ENCODE measurements at regions not wholly inside any gene's neighbourhood (a gene's known extent, or its start where the extent isn't known, plus 50 kb on each side); places are given as distances from the start of the nearest gene placed in this dataset.

- TF ChIP-seq E2F5 (CRISPR knock-in tag; IDR thresholded peaks at IDR 0.05) (no peak), HMGA2 (CRISPR knock-in tag; IDR thresholded peaks at IDR 0.05) (no peak), ARID4B (CRISPR knock-in tag; IDR thresholded peaks at IDR 0.05; ENCODE audit: borderline replicate concordance) (no peak), TEAD4 (CRISPR knock-in tag; IDR thresholded peaks at IDR 0.05) (no peak)
Measured at GRCh38 chr2:194385376-194385775, 1271.7 kb upstream of the SLC39A10 start (continued).

GRCh38 chr2:194383401-194383800 is 1273.6 kb upstream of the SLC39A10 start:
- no peak overlapping the region for H3K4me3 Mint-ChIP-seq
- ATAC-seq (no peak), DNase-seq (ENCODE audit: low spot score) (no peak)
- peaks cover 24% of the 10 kb centered on the region for H3K36me3 Mint-ChIP-seq
- ChIA-PET POLR2A (no interaction called here), CTCF (no interaction called here)
- TF ChIP-seq TP53 (CRISPR knock-in tag; IDR thresholded peaks at IDR 0.05) (no peak), ESRRA (CRISPR knock-in tag; IDR thresholded peaks at IDR 0.05; ENCODE audit: borderline replicate concordance) (no peak), ZBTB21 (CRISPR knock-in tag; IDR thresholded peaks at IDR 0.05; ENCODE audit: borderline replicate concordance) (no peak), KAT7 (CRISPR knock-in tag; IDR thresholded peaks at IDR 0.05; ENCODE audit: borderline replicate concordance) (no peak), ZSCAN18 (CRISPR knock-in tag; IDR thresholded peaks at IDR 0.05) (no peak), NR1H2 (CRISPR knock-in tag; IDR thresholded peaks at IDR 0.05) (no peak), RORB (CRISPR knock-in tag; IDR thresholded peaks at IDR 0.05) (no peak), RELA (CRISPR knock-in tag; IDR thresholded peaks at IDR 0.05; ENCODE audit: borderline replicate concordance) (no peak), SMAD4 (CRISPR knock-in tag; IDR thresholded peaks at IDR 0.05) (no peak), GABPB1 (CRISPR knock-in tag; IDR thresholded peaks at IDR 0.05) (no peak)
- H3K4me1 Mint-ChIP-seq = no peaks in the 10 kb centered on the region
- H3K27ac Mint-ChIP-seq = no peak overlapping the region
- no peaks in the 10 kb centered on the region for H3K27me3 Mint-ChIP-seq (ENCODE audit: low read depth)
- H3K9me3 Mint-ChIP-seq = peaks cover 60% of the 10 kb centered on the region

GRCh38 chr2:194382221-194382620 is 1274.8 kb upstream of the SLC39A10 start:
- ATAC-seq (no peak), DNase-seq (ENCODE audit: low spot score) (no peak)
- Mint-ChIP-seq H3K4me1 (no peaks in the 10 kb centered on the region), H3K9me3 (peaks cover 58% of the 10 kb centered on the region), H3K27me3 (ENCODE audit: low read depth) (no peaks in the 10 kb centered on the region), H3K36me3 (peaks cover 24% of the 10 kb centered on the region), H3K4me3 (no peak overlapping the region), H3K27ac (no peak overlapping the region)
- POLR2A ChIA-PET = no interaction called here
- CTCF ChIA-PET = no interaction called here
- TF ChIP-seq SMAD3 (CRISPR knock-in tag; IDR thresholded peaks at IDR 0.05; ENCODE audit: borderline replicate concordance) = no peak
- no peak for TF ChIP-seq E2F1 (CRISPR knock-in tag; IDR thresholded peaks at IDR 0.05)
- TF ChIP-seq ARID4B (CRISPR knock-in tag; IDR thresholded peaks at IDR 0.05; ENCODE audit: borderline replicate concordance) = no peak
- no peak for TF ChIP-seq NR1H2 (CRISPR knock-in tag; IDR thresholded peaks at IDR 0.05)
- TF ChIP-seq ZMAT4 (CRISPR knock-in tag; IDR thresholded peaks at IDR 0.05) = no peak
- TF ChIP-seq GRHL2 (CRISPR knock-in tag; IDR thresholded peaks at IDR 0.05; ENCODE audit: insufficient replicate concordance, severe bottlenecking) = no peak
- no peak for TF ChIP-seq FOXK1 (CRISPR knock-in tag; IDR thresholded peaks at IDR 0.05)
- TF ChIP-seq MXD4 (CRISPR knock-in tag; IDR thresholded peaks at IDR 0.05; ENCODE audit: borderline replicate concordance) = no peak

Data from WTC11 (cell line).